ENCODE measurements at regions not wholly inside any gene's neighbourhood (a gene's known extent, or its start where the extent isn't known, plus 50 kb on each side); places are given as distances from the start of the nearest gene placed in this dataset.
A peak's percentile ranks its signal among the peaks of the same experiment; 100 is the strongest.

DNA sequence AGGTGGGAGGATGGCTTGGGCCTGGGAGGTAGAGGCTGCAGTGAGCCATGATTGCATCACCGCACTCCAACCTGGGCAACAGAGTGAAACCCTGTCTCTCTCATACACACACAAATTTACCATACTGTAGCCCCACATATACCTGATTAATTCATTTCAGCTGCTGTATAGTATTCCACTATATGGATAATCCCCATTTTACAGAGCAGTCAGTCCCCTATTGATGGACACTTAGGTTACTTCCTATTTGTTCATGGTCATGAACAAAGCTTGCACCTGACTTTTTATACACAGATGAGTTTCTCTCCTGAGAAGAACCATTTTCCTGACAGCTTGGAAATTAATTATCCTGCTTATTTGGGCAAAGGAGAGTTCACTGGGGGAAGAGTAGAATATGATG lies 59.2 kb downstream of the EMX2 start:
- no peak overlapping the region for H3K4me3 ChIP-seq (ENCODE audit: low read depth, low read length)
- no peak for DNase-seq (ENCODE audit: low read depth)
- TF ChIP-seq, protein P1, sequence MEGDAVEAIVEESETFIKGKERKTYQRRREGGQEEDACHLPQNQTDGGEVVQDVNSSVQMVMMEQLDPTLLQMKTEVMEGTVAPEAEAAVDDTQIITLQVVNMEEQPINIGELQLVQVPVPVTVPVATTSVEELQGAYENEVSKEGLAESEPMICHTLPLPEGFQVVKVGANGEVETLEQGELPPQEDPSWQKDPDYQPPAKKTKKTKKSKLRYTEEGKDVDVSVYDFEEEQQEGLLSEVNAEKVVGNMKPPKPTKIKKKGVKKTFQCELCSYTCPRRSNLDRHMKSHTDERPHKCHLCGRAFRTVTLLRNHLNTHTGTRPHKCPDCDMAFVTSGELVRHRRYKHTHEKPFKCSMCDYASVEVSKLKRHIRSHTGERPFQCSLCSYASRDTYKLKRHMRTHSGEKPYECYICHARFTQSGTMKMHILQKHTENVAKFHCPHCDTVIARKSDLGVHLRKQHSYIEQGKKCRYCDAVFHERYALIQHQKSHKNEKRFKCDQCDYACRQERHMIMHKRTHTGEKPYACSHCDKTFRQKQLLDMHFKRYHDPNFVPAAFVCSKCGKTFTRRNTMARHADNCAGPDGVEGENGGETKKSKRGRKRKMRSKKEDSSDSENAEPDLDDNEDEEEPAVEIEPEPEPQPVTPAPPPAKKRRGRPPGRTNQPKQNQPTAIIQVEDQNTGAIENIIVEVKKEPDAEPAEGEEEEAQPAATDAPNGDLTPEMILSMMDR (IDR thresholded peaks at IDR 0.05; ENCODE audit: insufficient read depth, low read depth, low read length): no peak

DNA sequence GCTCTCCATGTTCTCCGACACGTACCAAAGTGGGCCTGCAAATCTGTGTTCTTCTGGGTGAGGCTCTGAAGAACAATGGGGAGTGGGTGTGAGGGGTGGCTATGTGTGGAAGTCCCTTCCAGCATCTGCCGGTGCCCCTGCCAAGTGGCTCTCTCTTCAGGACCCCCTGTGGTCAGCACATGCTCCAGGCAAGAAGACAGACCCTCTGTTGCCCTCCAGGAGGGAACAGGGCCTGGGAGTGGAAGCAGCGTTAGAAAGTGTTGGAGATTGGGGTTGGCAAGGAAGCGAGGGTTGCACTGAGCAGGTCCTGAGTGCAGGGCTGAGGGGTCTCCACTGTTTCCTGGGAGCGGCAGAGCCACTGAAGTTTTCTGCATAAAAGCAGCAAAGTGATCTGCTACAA lies 60.5 kb downstream of the EMX2 start:
- H3K4me3 ChIP-seq (ENCODE audit: low read depth, low read length): no peak overlapping the region
- TF ChIP-seq, protein P1 (IDR thresholded peaks at IDR 0.05; ENCODE audit: insufficient read depth, low read depth, low read length): no peak
- no peak for DNase-seq (ENCODE audit: low read depth)

DNA sequence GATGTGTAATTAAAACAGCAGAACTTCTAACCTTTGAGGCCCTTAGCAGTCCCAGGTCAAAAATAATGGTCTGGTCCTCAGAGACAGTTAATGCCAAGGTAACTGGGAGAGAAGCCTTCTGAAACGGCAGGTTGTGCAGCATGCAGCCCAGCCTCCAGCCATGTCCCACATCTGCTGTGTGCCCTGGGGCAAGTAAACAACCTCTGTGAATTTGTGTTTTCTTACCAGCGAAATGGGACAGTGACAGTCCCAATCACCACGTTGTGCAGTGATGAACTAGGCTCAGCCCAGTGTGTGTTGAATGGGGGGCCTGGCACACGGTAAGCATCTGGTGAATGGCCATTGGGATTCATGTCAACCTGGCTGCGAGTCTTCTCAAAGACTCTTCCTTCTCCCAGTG lies 61.2 kb downstream of the EMX2 start:
- TF ChIP-seq, protein P1 (IDR thresholded peaks at IDR 0.05; ENCODE audit: insufficient read depth, low read depth, low read length): no peak
- H3K4me3 ChIP-seq (ENCODE audit: low read depth, low read length): no peak overlapping the region
- DNase-seq (ENCODE audit: low read depth): no peak

DNA sequence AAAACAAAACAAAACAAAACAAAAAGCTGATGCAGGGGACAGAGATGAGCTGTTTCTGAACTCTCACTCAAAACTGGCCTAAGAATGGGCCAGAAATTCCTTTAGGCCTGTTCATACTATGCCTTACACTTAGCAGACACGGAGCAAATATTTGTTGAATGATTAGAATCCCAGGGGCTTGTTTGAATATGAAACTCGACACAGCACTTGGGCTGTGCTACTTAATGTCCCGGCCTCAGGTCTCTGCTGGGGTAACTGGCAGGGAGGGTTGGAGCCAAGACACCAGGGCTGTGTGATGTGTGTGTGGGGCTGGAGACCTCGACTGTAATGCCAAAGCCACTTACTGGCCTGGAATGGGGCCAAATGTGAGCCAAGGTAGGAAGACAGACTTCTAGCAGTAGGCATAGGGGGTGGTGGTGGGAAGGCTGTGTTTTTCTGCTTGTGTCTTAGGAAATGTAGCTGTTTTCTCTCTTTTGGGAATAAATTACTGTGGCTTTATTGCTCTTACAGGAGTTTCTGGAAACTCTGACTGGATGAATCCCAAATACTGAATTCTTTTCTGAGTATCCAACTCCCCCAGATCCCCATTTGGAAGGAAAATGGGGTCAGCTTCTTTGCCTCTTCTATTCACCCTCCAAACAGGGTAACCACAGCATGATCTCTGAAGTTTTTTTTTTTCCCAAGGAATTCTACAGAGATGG lies 66.7 kb downstream of the EMX2 start:
- no peak overlapping the region for H3K4me3 ChIP-seq (ENCODE audit: low read depth, low read length)
- DNase-seq (ENCODE audit: low read depth): peak; percentile 82
- TF ChIP-seq, protein P1 (IDR thresholded peaks at IDR 0.05; ENCODE audit: insufficient read depth, low read depth, low read length): no peak

DNA sequence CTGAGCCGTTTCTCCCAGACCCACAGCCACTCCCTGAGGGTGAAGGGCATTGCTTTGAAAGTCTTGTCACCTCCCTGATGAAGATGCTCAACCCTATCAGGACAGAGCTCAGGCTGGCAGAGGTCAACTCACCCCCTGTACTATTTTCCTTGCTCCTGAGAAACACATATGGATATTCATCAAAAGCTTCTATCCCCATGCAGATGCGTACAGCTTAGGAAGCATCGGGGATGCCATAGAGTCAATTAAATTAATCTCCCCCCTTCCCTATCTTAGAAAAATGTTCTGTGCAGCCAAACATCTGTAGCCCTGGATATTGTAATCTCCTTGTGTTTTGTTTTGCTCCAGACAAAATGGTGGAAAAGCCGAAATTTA lies 67.2 kb downstream of the EMX2 start:
- no peak overlapping the region for H3K4me3 ChIP-seq (ENCODE audit: low read depth, low read length)
- peak; percentile 11 for DNase-seq (ENCODE audit: low read depth)

DNA sequence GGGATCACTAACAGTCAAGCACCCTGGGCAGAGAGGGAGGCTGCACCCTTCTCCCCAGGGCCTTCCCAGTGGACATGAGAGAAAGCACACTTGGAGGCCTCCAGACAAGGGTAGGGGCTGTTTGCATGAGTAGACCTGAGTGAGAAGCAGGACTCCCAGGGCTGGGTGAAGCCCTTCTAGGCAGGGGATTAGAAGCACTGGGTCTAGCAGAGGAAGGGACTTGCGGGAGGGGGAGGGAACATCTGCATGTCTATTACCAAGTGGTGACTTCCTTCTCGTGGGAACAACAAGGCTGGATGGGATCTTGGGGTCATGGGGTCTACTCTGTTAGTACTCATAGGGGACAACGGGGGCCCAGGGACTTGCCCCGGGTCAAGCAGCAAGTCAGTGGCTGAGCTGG lies 67.8 kb downstream of the EMX2 start:
- no peak for DNase-seq (ENCODE audit: low read depth)
- TF ChIP-seq, protein P1 (IDR thresholded peaks at IDR 0.05; ENCODE audit: insufficient read depth, low read depth, low read length): no peak
- no peak overlapping the region for H3K4me3 ChIP-seq (ENCODE audit: low read depth, low read length)

More for the DNA sequence above, 67.2 kb downstream of the EMX2 start:
- TF ChIP-seq, protein P1 (IDR thresholded peaks at IDR 0.05; ENCODE audit: insufficient read depth, low read depth, low read length): no peak

DNA sequence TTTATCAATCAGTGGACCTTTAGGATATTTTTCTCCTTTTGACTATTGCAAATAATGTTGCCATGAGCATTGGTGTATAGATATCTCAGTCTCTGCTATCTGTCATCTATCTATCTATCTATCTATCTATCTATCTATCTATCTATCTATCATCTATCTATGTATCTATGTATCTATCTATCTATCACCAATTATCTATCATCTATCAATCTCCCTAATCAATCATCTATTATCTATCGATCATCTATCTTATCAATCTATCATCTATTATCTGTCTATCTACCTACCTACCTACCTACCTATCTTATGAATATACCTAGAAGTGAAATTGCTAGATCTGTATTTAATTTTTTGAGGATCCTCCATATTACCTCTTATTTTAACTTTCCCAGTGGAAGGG lies 69.6 kb downstream of the EMX2 start:
- no peak for DNase-seq (ENCODE audit: low read depth)
- no peak overlapping the region for H3K4me3 ChIP-seq (ENCODE audit: low read depth, low read length)
- TF ChIP-seq, protein P1 (IDR thresholded peaks at IDR 0.05; ENCODE audit: insufficient read depth, low read depth, low read length): no peak

All from fibroblast of villous mesenchyme (primary cell).